Ishikawa (cell line): ENCODE measurements at regions not wholly inside any gene's neighbourhood (a gene's known extent, or its start where the extent isn't known, plus 50 kb on each side); places are given as distances from the start of the nearest gene placed in this dataset.

ENCODE experiments used
- CEBPB ChIP-seq: IDR thresholded peaks from 2 replicates; pipeline ENCODE4 v1.6.1; 2012
- CREB1 ChIP-seq: IDR thresholded peaks from 2 replicates; pipeline ENCODE4 v1.6.1; 2012; ENCODE audit warnings: low read depth
- EGR1 ChIP-seq: IDR thresholded peaks from 2 replicates; pipeline ENCODE4 v1.6.1; 2012
- EP300 ChIP-seq: IDR thresholded peaks from 2 replicates; pipeline ENCODE4 v1.6.1; 2012; ENCODE audit warnings: borderline replicate concordance
- FOXM1 ChIP-seq: IDR thresholded peaks from 2 replicates; pipeline ENCODE4 v1.6.1; 2012; ENCODE audit warnings: low read depth, borderline replicate concordance
- NFIC ChIP-seq: IDR thresholded peaks from 2 replicates; pipeline ENCODE4 v1.6.1; 2012
- RAD21 ChIP-seq: IDR thresholded peaks from 2 replicates; pipeline ENCODE4 v1.6.1; 2012; ENCODE audit warnings: low read depth
- TAF1 ChIP-seq: IDR thresholded peaks from 2 replicates; pipeline ENCODE4 v1.6.1; 2012; ENCODE audit warnings: low read depth, mild to moderate bottlenecking
- TCF12 ChIP-seq: IDR thresholded peaks from 2 replicates; pipeline ENCODE4 v1.6.1; 2012; ENCODE audit warnings: low read depth
- TEAD4 ChIP-seq: IDR thresholded peaks from 2 replicates; pipeline ENCODE4 v1.6.1; 2012
- USF1 ChIP-seq: IDR thresholded peaks from 2 replicates; pipeline ENCODE4 v1.6.1; 2012
- YY1 ChIP-seq: IDR thresholded peaks from 2 replicates; pipeline ENCODE4 v1.6.1; 2012; ENCODE audit warnings: low read depth
- ZBTB7A ChIP-seq: IDR thresholded peaks from 2 replicates; pipeline ENCODE4 v1.6.1; 2012; ENCODE audit warnings: low read depth
- TF ChIP-seq, protein P1 (sequence below): IDR thresholded peaks from 2 replicates; pipeline ENCODE4 v1.6.1; 2012; ENCODE audit warnings: low read depth, mild to moderate bottlenecking
- TF ChIP-seq, protein P2 (sequence below): IDR thresholded peaks from 2 replicates; pipeline ENCODE4 v1.6.1; 2012

- no peak for TF ChIP-seq FOXM1
- no peak for TF ChIP-seq EP300
- TF ChIP-seq TEAD4, result no peak
- no peak for TF ChIP-seq CREB1
- TF ChIP-seq EGR1, result no peak
- no peak for TF ChIP-seq YY1
- TF ChIP-seq, protein P1, sequence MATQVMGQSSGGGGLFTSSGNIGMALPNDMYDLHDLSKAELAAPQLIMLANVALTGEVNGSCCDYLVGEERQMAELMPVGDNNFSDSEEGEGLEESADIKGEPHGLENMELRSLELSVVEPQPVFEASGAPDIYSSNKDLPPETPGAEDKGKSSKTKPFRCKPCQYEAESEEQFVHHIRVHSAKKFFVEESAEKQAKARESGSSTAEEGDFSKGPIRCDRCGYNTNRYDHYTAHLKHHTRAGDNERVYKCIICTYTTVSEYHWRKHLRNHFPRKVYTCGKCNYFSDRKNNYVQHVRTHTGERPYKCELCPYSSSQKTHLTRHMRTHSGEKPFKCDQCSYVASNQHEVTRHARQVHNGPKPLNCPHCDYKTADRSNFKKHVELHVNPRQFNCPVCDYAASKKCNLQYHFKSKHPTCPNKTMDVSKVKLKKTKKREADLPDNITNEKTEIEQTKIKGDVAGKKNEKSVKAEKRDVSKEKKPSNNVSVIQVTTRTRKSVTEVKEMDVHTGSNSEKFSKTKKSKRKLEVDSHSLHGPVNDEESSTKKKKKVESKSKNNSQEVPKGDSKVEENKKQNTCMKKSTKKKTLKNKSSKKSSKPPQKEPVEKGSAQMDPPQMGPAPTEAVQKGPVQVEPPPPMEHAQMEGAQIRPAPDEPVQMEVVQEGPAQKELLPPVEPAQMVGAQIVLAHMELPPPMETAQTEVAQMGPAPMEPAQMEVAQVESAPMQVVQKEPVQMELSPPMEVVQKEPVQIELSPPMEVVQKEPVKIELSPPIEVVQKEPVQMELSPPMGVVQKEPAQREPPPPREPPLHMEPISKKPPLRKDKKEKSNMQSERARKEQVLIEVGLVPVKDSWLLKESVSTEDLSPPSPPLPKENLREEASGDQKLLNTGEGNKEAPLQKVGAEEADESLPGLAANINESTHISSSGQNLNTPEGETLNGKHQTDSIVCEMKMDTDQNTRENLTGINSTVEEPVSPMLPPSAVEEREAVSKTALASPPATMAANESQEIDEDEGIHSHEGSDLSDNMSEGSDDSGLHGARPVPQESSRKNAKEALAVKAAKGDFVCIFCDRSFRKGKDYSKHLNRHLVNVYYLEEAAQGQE, result no peak
- no peak for TF ChIP-seq ZBTB7A
- TF ChIP-seq, protein P2, sequence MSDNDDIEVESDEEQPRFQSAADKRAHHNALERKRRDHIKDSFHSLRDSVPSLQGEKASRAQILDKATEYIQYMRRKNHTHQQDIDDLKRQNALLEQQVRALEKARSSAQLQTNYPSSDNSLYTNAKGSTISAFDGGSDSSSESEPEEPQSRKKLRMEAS, result no peak
- no peak for TF ChIP-seq NFIC
- no peak for TF ChIP-seq USF1
- no peak for TF ChIP-seq TCF12
- no peak for TF ChIP-seq CEBPB
- TF ChIP-seq RAD21, result no peak
- no peak for TF ChIP-seq TAF1
Observed at GRCh38 chr3:30077746-30078145, 528.7 kb upstream of the TGFBR2 start.

DNA sequence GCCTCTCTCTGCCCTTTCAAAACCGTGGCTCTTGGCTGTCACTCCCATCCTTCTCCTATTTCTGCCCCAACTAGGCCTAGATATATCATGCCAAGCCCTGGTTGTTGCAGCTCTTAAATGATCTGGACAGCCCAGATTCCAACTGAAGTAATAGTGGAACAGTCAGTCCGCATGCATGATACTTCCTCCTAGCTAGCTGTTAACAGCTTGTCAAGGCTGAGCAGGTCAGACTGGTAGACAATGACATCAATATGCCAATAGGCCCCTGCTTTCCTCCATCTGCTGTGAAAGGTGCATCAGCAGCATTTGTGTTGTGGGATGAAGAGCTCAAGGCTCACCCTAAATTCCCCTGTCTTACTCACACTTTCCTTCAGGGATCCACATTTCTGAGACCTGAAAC is 527.7 kb upstream of the TGFBR2 start:
- TF ChIP-seq, protein P2, result no peak
- TF ChIP-seq, protein P1, result no peak
- TF ChIP-seq ZBTB7A (no peak), NFIC (no peak), TAF1 (no peak), FOXM1 (no peak)

- TF ChIP-seq FOXM1 (no peak), CREB1 (no peak), EGR1 (no peak)
Observed at GRCh38 chr3:30081904-30082303, 524.5 kb upstream of the TGFBR2 start.

DNA sequence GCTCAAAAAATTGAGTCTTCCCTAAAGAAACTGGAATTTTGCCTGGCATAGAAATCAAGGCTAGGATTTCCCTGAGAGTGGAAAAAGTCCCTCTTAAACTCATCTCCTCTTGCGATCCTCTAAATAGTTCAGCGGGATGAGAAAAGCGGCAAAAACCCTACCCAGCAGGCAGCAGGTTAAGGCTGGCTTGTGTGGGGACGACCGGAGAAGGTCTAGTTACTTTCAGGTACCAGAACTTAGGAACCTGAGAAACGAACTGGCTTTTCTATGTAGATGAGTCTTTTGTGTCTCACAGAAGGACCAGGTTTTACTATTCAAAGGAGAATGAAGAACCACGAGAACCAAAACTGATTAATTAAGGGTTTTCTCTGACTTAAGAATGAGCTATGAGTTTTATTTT is 523.7 kb upstream of the TGFBR2 start:
- no peak for TF ChIP-seq NFIC
- TF ChIP-seq USF1, result no peak
- TF ChIP-seq TEAD4, result no peak
- TF ChIP-seq YY1, result no peak
- TF ChIP-seq TCF12, result no peak
- TF ChIP-seq, protein P1, result no peak
- TF ChIP-seq EGR1, result no peak
- TF ChIP-seq, protein P2, result no peak
- no peak for TF ChIP-seq TAF1
- no peak for TF ChIP-seq CREB1
- no peak for TF ChIP-seq FOXM1
- TF ChIP-seq EP300, result no peak
- TF ChIP-seq ZBTB7A, result no peak
- TF ChIP-seq RAD21, result no peak
- no peak for TF ChIP-seq CEBPB

DNA sequence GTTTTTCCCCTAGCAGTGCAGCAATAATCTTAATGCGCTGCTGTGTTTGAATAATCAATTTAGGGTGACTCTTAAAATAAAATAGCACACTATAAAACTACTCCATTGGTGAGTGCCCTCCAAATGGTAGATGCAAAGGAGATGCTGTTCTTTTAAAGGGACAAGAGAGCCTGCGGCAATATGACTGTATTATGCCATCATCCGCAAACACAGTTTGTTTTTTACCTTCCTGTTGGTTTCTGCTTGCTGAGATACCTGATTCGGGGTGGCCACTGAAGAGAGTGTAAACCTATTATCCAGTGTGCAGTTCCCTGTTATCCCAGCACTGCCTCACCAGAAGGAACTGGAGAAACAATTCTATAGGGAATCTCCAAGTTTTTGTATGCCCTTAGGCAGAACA is 523.1 kb upstream of the TGFBR2 start:
- TF ChIP-seq USF1, result no peak
- TF ChIP-seq, protein P2, result no peak
- no peak for TF ChIP-seq TAF1
- TF ChIP-seq FOXM1, result no peak
- TF ChIP-seq CEBPB, result no peak
- no peak for TF ChIP-seq RAD21
- no peak for TF ChIP-seq ZBTB7A
- no peak for TF ChIP-seq EP300
- no peak for TF ChIP-seq NFIC
- no peak for TF ChIP-seq TCF12
- TF ChIP-seq YY1, result no peak
- TF ChIP-seq CREB1, result no peak
- no peak for TF ChIP-seq TEAD4
- no peak for TF ChIP-seq EGR1
- TF ChIP-seq, protein P1, result no peak
